Sigmoid colon (tissue), 6 donors: ENCODE measurements at regions not wholly inside any gene's neighbourhood (a gene's known extent, or its start where the extent isn't known, plus 50 kb on each side); places are given as distances from the start of the nearest gene placed in this dataset.
A peak's percentile ranks its signal among the peaks of the same experiment; 100 is the strongest.

Experiments used
- DNase-seq: peaks from one replicate; pipeline ENCODE4 v3.0.0-alpha.2; 2019
- H3K27ac ChIP-seq, 4 donors: fragments of 200-600 bp; sonication (generic); one replicate each; pipeline ENCODE4 v1.5.1; 2016 to 2019; ENCODE audit warnings: mild to moderate bottlenecking in 1 of 4
- H3K27me3 ChIP-seq, 3 donors: fragments of 200-600 bp; sonication (generic); one replicate each; pipeline ENCODE4 v1.5.1; 2019; ENCODE audit warnings: mild to moderate bottlenecking in 1 of 3
- H3K36me3 ChIP-seq, 4 donors: fragments of 200-600 bp; sonication (generic); one replicate each; pipeline ENCODE4 v1.5.1; 2016 to 2019
- H3K4me1 ChIP-seq, 4 donors: fragments of 200-600 bp; sonication (generic); one replicate each; pipeline ENCODE4 v1.5.1; 2017 to 2019
- H3K4me3 ChIP-seq, 4 donors: fragments of 200-600 bp; sonication (generic); one replicate each; pipeline ENCODE4 v1.5.1; 2017 to 2019; ENCODE audit warnings: mild to moderate bottlenecking in 2 of 4, moderate library complexity in 1 of 4
- H3K9me3 ChIP-seq, 4 donors: fragments of 200-600 bp in 3 of 4; sonication (generic) in 3 of 4; one replicate each; pipeline versions ENCODE4 v1.5.1 to v1.6.1; 2013 to 2019
- EP300 ChIP-seq, 4 donors: sonication (generic); formaldehyde crosslinking; IDR thresholded peaks; one replicate each; pipeline ENCODE4 v1.6.1; 2017; ENCODE audit warnings: antibody characterized with exemption in 4 of 4
- POLR2A ChIP-seq, 2 donors: fragments of 450-650 bp; IDR thresholded peaks; one replicate each; pipeline ENCODE4 v1.6.1; 2016; ENCODE audit warnings: antibody characterized with exemption in 2 of 2, mild to moderate bottlenecking in 2 of 2, moderate library complexity in 2 of 2
- POLR2AphosphoS5 ChIP-seq, 4 donors: sonication (generic); formaldehyde crosslinking; IDR thresholded peaks; one replicate each; pipeline ENCODE4 v1.6.1; 2017; ENCODE audit warnings: antibody characterized with exemption in 4 of 4
- WGBS, 2 donors: extraction: QIAGEN DNeasy Blood & Tissue Kit; methylation state at CpG; one replicate each; pipeline ENCODE4 v1.1.7; 2013; 5-methylcytosine and 5-hydroxymethylcytosine counted together
- intact Hi-C: fragments of 100-400 bp; cut with DNase I; formaldehyde crosslinking; loops from one replicate; pipeline ENCODE4 v1.15.1; 2023
- TF ChIP-seq, protein P1 (sequence below), 4 experiments: fragments of 450-650 bp in 3 of 4; fragments of 200-600 bp in 1 of 4; IDR thresholded peaks; one replicate each; pipeline ENCODE4 v1.5.1; 2016 to 2019; ENCODE audit warnings: antibody characterized with exemption in 4 of 4, mild to moderate bottlenecking in 3 of 4, moderate library complexity in 2 of 4
- donor health status: healthy with polysubstance abuse.
- donor health status: healthy.

DNA sequence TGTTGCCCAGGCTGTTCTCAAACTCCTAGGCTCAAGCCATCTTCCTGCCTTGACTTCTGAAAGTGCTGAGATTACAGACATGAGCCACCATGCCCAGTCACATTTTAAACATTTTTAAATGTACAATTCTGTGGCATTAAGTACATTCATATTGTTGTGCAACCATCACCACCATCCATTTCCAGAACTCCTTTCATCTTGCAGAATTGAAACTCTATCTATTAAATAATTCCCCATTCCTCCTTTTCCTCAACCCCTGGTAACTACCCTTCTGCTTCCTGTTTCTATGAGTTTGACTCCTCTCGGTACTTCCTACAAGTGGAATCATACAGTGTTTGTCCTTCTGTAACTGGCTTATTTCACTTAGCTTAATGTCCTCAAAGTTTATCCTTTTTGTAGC, 103.8 kb upstream of the NAA20 start:
- no peak for DNase-seq
- TF ChIP-seq, protein P1, sequence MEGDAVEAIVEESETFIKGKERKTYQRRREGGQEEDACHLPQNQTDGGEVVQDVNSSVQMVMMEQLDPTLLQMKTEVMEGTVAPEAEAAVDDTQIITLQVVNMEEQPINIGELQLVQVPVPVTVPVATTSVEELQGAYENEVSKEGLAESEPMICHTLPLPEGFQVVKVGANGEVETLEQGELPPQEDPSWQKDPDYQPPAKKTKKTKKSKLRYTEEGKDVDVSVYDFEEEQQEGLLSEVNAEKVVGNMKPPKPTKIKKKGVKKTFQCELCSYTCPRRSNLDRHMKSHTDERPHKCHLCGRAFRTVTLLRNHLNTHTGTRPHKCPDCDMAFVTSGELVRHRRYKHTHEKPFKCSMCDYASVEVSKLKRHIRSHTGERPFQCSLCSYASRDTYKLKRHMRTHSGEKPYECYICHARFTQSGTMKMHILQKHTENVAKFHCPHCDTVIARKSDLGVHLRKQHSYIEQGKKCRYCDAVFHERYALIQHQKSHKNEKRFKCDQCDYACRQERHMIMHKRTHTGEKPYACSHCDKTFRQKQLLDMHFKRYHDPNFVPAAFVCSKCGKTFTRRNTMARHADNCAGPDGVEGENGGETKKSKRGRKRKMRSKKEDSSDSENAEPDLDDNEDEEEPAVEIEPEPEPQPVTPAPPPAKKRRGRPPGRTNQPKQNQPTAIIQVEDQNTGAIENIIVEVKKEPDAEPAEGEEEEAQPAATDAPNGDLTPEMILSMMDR (IDR thresholded peaks at IDR 0.05), result no peak
- TF ChIP-seq POLR2A (IDR thresholded peaks at IDR 0.05) (no peak), EP300 (IDR thresholded peaks at IDR 0.05) (no peak), POLR2AphosphoS5 (IDR thresholded peaks at IDR 0.05) (no peak)
- Histone ChIP-seq H3K27ac (no peak overlapping the region), H3K9me3 (no peaks in the 10 kb centered on the region), H3K4me3 (no peak overlapping the region), H3K36me3 (peaks cover 0 to 4% (median 0%) of the 10 kb centered on the region in 4 donors), H3K4me1 (no peaks in the 10 kb centered on the region), H3K27me3 (no peaks in the 10 kb centered on the region)
- intact Hi-C loops, result no loop called here
- WGBS, 2 donors, result 91 to 93% methylated on average over 1 of the region's 1 CpG

DNA sequence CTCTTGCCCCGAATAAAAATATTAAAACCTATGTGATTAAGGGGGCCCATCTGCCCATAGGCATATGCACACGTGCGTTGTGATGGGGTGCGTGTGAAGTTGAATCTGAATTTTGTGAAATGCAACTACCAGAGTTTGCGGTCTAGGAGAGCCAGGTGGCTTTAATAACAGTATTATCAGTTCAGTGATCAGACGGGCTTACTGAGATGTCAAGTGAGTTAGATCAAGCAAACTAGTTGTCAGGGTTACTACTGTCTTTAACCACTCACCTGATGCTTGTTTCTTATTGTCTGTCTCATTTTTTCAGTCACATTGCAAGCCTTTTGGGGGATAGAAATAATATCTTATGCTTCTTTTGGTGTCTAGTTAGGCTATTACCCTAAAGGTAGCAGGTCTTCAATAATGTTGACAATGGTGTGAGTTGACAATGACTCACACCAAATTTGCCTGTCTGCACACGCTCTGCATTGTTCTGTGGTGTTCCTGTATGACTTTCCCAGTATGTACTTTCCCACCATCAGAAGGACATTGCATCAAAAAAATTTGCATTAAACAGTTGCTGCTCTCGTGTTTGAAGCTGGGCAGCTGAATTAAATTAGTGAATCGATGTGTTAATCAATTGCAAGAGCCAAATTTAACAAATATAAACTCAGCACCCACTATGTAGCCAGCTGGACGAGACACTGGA, 103.1 kb upstream of the NAA20 start:
- intact Hi-C loops, result no loop called here
- H3K27me3 ChIP-seq, result no peaks in the 10 kb centered on the region
- no peak overlapping the region for H3K4me3 ChIP-seq
- 82 to 89% methylated on average over 10 of the region's 10 CpGs for WGBS, 2 donors
- H3K36me3 ChIP-seq, result peaks cover 0 to 4% (median 0%) of the 10 kb centered on the region in 4 donors
- no peaks in the 10 kb centered on the region for H3K4me1 ChIP-seq
- peak overlapping the region in 1 of 4 donors; percentile 25 for H3K27ac ChIP-seq
- H3K9me3 ChIP-seq, result no peaks in the 10 kb centered on the region
- TF ChIP-seq, protein P1 (IDR thresholded peaks at IDR 0.05), result no peak
- TF ChIP-seq EP300 (IDR thresholded peaks at IDR 0.05), result no peak
- TF ChIP-seq POLR2AphosphoS5 (IDR thresholded peaks at IDR 0.05), result no peak
- TF ChIP-seq POLR2A (IDR thresholded peaks at IDR 0.05), result no peak
- no peak for DNase-seq

DNA sequence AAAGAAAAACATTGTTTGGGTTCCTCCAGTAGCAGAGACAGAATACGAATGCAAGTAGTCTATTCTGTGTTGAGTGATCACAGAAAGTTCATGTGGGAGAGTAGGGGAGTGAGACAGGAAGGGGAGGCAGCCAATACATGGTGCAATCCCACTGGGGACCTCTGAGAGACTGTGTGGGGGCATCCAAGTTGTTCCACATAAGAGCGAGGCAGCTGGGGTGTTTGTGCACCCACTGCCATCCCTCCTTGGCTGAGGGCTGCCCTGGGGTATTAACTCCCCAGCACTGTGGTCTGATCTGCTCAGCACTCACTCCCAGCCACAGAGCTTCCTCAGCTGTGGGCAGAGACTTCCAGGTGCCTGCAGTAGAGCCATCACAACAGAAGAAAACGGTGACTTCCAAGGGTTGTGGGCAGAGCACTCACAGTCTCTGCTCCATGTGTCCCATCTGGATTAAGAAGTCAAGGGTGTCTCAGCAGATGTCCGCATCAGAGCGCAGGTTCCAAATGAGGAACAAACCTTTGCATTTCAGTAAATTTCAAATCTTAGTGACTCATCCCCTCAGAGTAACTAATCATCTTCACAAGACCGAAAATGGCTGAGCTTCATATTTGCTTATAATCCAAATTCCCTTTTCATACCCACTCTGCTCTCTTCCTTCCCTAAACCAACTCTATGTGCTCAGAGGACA, 101.9 kb upstream of the NAA20 start:
- Histone ChIP-seq H3K27ac (peak overlapping the region in 2 of 4 donors; percentile 35 to 39), H3K4me3 (no peak overlapping the region), H3K4me1 (no peaks in the 10 kb centered on the region), H3K9me3 (no peaks in the 10 kb centered on the region), H3K36me3 (peaks cover 0 to 4% (median 0%) of the 10 kb centered on the region in 4 donors), H3K27me3 (no peaks in the 10 kb centered on the region)
- TF ChIP-seq, protein P1 (IDR thresholded peaks at IDR 0.05), result no peak
- peak in 1 of 4 donors; percentile 50 for TF ChIP-seq POLR2AphosphoS5 (IDR thresholded peaks at IDR 0.05)
- WGBS, 2 donors, result 47 to 84% methylated on average over 6 of the region's 6 CpGs
- no peak for DNase-seq
- intact Hi-C loops, result no loop called here

DNA sequence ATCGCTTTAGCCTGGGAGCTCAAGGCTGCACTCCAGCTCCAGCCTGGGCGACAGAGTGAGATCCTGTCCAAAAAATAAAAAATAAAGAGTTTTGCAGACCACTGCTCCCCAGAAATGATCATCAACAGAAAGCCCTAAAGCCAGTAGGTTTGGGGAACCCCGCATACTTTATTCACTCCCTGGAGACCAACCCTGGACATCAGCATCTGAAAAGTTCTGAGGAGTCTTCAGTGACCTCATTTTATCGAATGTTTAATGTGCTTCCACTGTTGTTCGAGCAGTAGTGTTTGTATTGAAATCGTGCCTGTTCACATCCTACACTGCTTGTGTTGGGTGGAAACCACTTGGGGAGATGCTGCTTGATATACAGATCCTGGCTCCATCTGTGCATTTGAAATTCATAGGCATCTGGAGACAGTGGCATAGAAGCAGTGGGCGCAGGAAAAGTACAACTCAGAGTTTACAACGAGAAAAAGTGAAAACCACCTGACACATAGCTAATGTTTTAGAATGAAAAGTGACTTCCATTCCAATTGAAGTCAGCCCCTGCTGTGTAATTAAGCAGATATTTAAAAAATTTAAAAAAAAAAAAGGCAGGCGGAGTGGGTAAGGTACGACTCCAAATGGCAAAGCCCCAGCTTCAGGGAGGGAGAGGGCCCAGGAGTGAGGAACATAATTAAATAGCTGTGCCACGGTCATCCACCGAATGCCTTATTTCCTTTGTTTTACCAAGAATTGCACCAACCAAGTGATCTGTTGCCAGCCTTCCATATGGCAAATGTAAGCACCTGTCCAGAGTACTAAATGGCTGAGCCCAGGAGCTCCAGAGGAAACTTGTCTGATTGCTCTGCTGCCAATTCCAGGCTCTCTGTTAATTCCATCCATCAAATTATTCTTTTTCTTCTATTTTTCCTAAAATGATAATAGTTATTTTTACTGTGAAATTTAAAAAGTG, 100.4 kb upstream of the NAA20 start:
- intact Hi-C loops, result no loop called here
- WGBS, 2 donors, result 87 to 88% methylated on average over 12 of the region's 12 CpGs
- Histone ChIP-seq H3K27me3 (no peaks in the 10 kb centered on the region), H3K36me3 (no peaks in the 10 kb centered on the region), H3K4me3 (no peak overlapping the region), H3K4me1 (no peaks in the 10 kb centered on the region), H3K27ac (peak overlapping the region in 1 of 4 donors; percentile 26), H3K9me3 (no peaks in the 10 kb centered on the region)
- TF ChIP-seq POLR2A (IDR thresholded peaks at IDR 0.05) (no peak), EP300 (IDR thresholded peaks at IDR 0.05) (no peak), POLR2AphosphoS5 (IDR thresholded peaks at IDR 0.05) (no peak)
- TF ChIP-seq, protein P1 (IDR thresholded peaks at IDR 0.05), result no peak
- no peak for DNase-seq
